ENCODE measurements at regions not wholly inside any gene's neighbourhood (a gene's known extent, or its start where the extent isn't known, plus 50 kb on each side); places are given as distances from the start of the nearest gene placed in this dataset.
"Not testable (repeated sequence)": the region's sequence is repeated elsewhere in the genome, so short reads cannot be mapped to it uniquely, and the experiment has no call there.

GRCh38 chr6:58011954-58012600, 694.6 kb downstream of the PRIM2 start:
- H3K4me3 ChIP-seq (ENCODE audit: low read length); H3K9ac ChIP-seq (ENCODE audit: low read length); H3K27me3 ChIP-seq (ENCODE audit: low read length); ATAC-seq; H3K4me1 ChIP-seq (ENCODE audit: insufficient read depth, low read length); H2AFZ ChIP-seq (ENCODE audit: low read length); CTCF ChIA-PET; H3K4me2 ChIP-seq (ENCODE audit: low read length); H3K79me2 ChIP-seq (ENCODE audit: low read length); POLR2A ChIA-PET (ENCODE audit: unreplicated experiment); H3K9me2 ChIP-seq (replicated peaks; ENCODE audit: low read length); intact Hi-C loops (cut with micrococcal nuclease); BruUV-seq (replicated peaks); H4K20me1 ChIP-seq (ENCODE audit: low read length); DNase-seq; H3K9me3 ChIP-seq (ENCODE audit: low read length); H3F3A ChIP-seq (ENCODE audit: low read length, unreplicated experiment); H3K27ac ChIP-seq (ENCODE audit: low read length); H3K36me3 ChIP-seq (ENCODE audit: low read depth, low read length): not testable (repeated sequence)

- DNase-seq; H3K79me2 ChIP-seq (ENCODE audit: low read length); H2AFZ ChIP-seq (ENCODE audit: low read length); CTCF ChIA-PET; BruUV-seq (replicated peaks); H3F3A ChIP-seq (ENCODE audit: low read length, unreplicated experiment); H4K20me1 ChIP-seq (ENCODE audit: low read length); H3K4me1 ChIP-seq (ENCODE audit: insufficient read depth, low read length); H3K9me3 ChIP-seq (ENCODE audit: low read length); H3K27me3 ChIP-seq (ENCODE audit: low read length); H3K36me3 ChIP-seq (ENCODE audit: low read depth, low read length); intact Hi-C loops (cut with micrococcal nuclease); POLR2A ChIA-PET (ENCODE audit: unreplicated experiment); H3K9ac ChIP-seq (ENCODE audit: low read length); H3K9me2 ChIP-seq (replicated peaks; ENCODE audit: low read length); H3K4me3 ChIP-seq (ENCODE audit: low read length); H3K4me2 ChIP-seq (ENCODE audit: low read length); ATAC-seq; H3K27ac ChIP-seq (ENCODE audit: low read length): not testable (repeated sequence)
Measured at GRCh38 chr6:58016614-58017013, 699.2 kb downstream of the PRIM2 start.

- BruUV-seq (replicated peaks); H3K9me2 ChIP-seq (replicated peaks; ENCODE audit: low read length); H3K79me2 ChIP-seq (ENCODE audit: low read length); POLR2A ChIA-PET (ENCODE audit: unreplicated experiment); intact Hi-C loops (cut with micrococcal nuclease); H3K4me3 ChIP-seq (ENCODE audit: low read length); H3K4me2 ChIP-seq (ENCODE audit: low read length); H3K4me1 ChIP-seq (ENCODE audit: insufficient read depth, low read length); H3F3A ChIP-seq (ENCODE audit: low read length, unreplicated experiment); H2AFZ ChIP-seq (ENCODE audit: low read length); H3K27ac ChIP-seq (ENCODE audit: low read length); DNase-seq; ATAC-seq; H3K27me3 ChIP-seq (ENCODE audit: low read length); H4K20me1 ChIP-seq (ENCODE audit: low read length); H3K9ac ChIP-seq (ENCODE audit: low read length); CTCF ChIA-PET; H3K36me3 ChIP-seq (ENCODE audit: low read depth, low read length); H3K9me3 ChIP-seq (ENCODE audit: low read length): not testable (repeated sequence)
Measured at GRCh38 chr6:58028188-58028587, 710.8 kb downstream of the PRIM2 start.

- H3K4me3 ChIP-seq (ENCODE audit: low read length); H3K4me2 ChIP-seq (ENCODE audit: low read length); intact Hi-C loops (cut with micrococcal nuclease); H3K9me3 ChIP-seq (ENCODE audit: low read length); H3K36me3 ChIP-seq (ENCODE audit: low read depth, low read length); H3K9ac ChIP-seq (ENCODE audit: low read length); H3F3A ChIP-seq (ENCODE audit: low read length, unreplicated experiment); POLR2A ChIA-PET (ENCODE audit: unreplicated experiment); H2AFZ ChIP-seq (ENCODE audit: low read length); H3K9me2 ChIP-seq (replicated peaks; ENCODE audit: low read length); H3K4me1 ChIP-seq (ENCODE audit: insufficient read depth, low read length); BruUV-seq (replicated peaks); H3K27me3 ChIP-seq (ENCODE audit: low read length); ATAC-seq; H3K79me2 ChIP-seq (ENCODE audit: low read length); CTCF ChIA-PET; DNase-seq; H3K27ac ChIP-seq (ENCODE audit: low read length); H4K20me1 ChIP-seq (ENCODE audit: low read length): not testable (repeated sequence)
Measured at GRCh38 chr6:58038213-58038612, 720.8 kb downstream of the PRIM2 start.

- H3K27ac ChIP-seq (ENCODE audit: low read length); H3K4me1 ChIP-seq (ENCODE audit: insufficient read depth, low read length); H3F3A ChIP-seq (ENCODE audit: low read length, unreplicated experiment); H3K79me2 ChIP-seq (ENCODE audit: low read length); intact Hi-C loops (cut with micrococcal nuclease); H3K27me3 ChIP-seq (ENCODE audit: low read length); POLR2A ChIA-PET (ENCODE audit: unreplicated experiment); H3K9me3 ChIP-seq (ENCODE audit: low read length); DNase-seq; H2AFZ ChIP-seq (ENCODE audit: low read length); CTCF ChIA-PET; ATAC-seq; H3K4me2 ChIP-seq (ENCODE audit: low read length); H3K4me3 ChIP-seq (ENCODE audit: low read length); H4K20me1 ChIP-seq (ENCODE audit: low read length); H3K9me2 ChIP-seq (replicated peaks; ENCODE audit: low read length); BruUV-seq (replicated peaks); H3K36me3 ChIP-seq (ENCODE audit: low read depth, low read length); H3K9ac ChIP-seq (ENCODE audit: low read length): not testable (repeated sequence)
Measured at GRCh38 chr6:58046584-58046983, 729.2 kb downstream of the PRIM2 start.

- H3K9ac ChIP-seq (ENCODE audit: low read length); BruUV-seq (replicated peaks); H3K79me2 ChIP-seq (ENCODE audit: low read length); H3K36me3 ChIP-seq (ENCODE audit: low read depth, low read length); H4K20me1 ChIP-seq (ENCODE audit: low read length); H3K4me1 ChIP-seq (ENCODE audit: insufficient read depth, low read length); H2AFZ ChIP-seq (ENCODE audit: low read length); H3K4me2 ChIP-seq (ENCODE audit: low read length); H3K27me3 ChIP-seq (ENCODE audit: low read length); H3K9me3 ChIP-seq (ENCODE audit: low read length); H3K27ac ChIP-seq (ENCODE audit: low read length); H3K4me3 ChIP-seq (ENCODE audit: low read length); DNase-seq; H3K9me2 ChIP-seq (replicated peaks; ENCODE audit: low read length); POLR2A ChIA-PET (ENCODE audit: unreplicated experiment); CTCF ChIA-PET; H3F3A ChIP-seq (ENCODE audit: low read length, unreplicated experiment); intact Hi-C loops (cut with micrococcal nuclease); ATAC-seq: not testable (repeated sequence)
Measured at GRCh38 chr6:58047389-58047788, 730.0 kb downstream of the PRIM2 start.
